Spleen (tissue), 7 donors: ENCODE measurements at regions not wholly inside any gene's neighbourhood (a gene's known extent, or its start where the extent isn't known, plus 50 kb on each side); places are given as distances from the start of the nearest gene placed in this dataset.

Source experiments
- CTCF ChIP-seq, 11 experiments: fragments of 200-600 bp in 7 of 11; fragments of 450-650 bp in 4 of 11; sonication (generic) in 4 of 11; IDR thresholded peaks in 8 of 11; conservative IDR thresholded peaks in 3 of 11; 1 replicate in 7 of 11; 2 replicates in 4 of 11; pipeline versions ENCODE4 v1.4.0 to v1.8.0; 2016 to 2021; ENCODE audit warnings: antibody characterized with exemption in 11 of 11, inconsistent platforms in 4 of 11, mild to moderate bottlenecking in 1 of 11
- POLR2A ChIP-seq, 3 donors: fragments of 450-650 bp; IDR thresholded peaks; one replicate each; pipeline ENCODE4 v1.5.1; 2017; ENCODE audit warnings: antibody characterized with exemption in 3 of 3, mild to moderate bottlenecking in 1 of 3
- POLR2AphosphoS5 ChIP-seq, 3 donors: sonication (generic); formaldehyde crosslinking; IDR thresholded peaks; one replicate each; pipeline ENCODE4 v1.5.1; 2017; ENCODE audit warnings: antibody characterized with exemption in 3 of 3
- donor health status: DM: no; HTN: no; CAD: no; lungs with moderate emphysema.
- donor health status: DM: no; HTN: no; CAD: no.
- donor health status: DM: no; HTN: no; CAD: no.

GRCh38 chr5:42302186-42302585, 121.1 kb upstream of the GHR start:
- no peak for TF ChIP-seq POLR2A (IDR thresholded peaks at IDR 0.05)
- no peak for TF ChIP-seq CTCF (IDR thresholded peaks at IDR 0.05 in 8 of 11, conservative IDR thresholded peaks at IDR 0.05 in 3 of 11)
- no peak for TF ChIP-seq POLR2AphosphoS5 (IDR thresholded peaks at IDR 0.05)
